ENCODE measurements at regions not wholly inside any gene's neighbourhood (a gene's known extent, or its start where the extent isn't known, plus 50 kb on each side); places are given as distances from the start of the nearest gene placed in this dataset.

- no peak for DNase-seq
Observed at GRCh38 chr3:189118896-189119295, 52.9 kb upstream of the TPRG1 start.

GRCh38 chr3:189119950-189120349 lies 51.8 kb upstream of the TPRG1 start:
- no peak for DNase-seq

- DNase-seq = no peak
Observed at GRCh38 chr3:189121092-189121491, 50.7 kb upstream of the TPRG1 start.

Measured in activated naive CD4-positive, alpha-beta T cell treated with Interleukin-2 at 50 U/mL for 16 hours (primary cell).